CMK (cell line): ENCODE measurements at regions not wholly inside any gene's neighbourhood (a gene's known extent, or its start where the extent isn't known, plus 50 kb on each side); places are given as distances from the start of the nearest gene placed in this dataset.
A peak's percentile ranks its signal among the peaks of the same experiment; 100 is the strongest.
"Not testable (repeated sequence)": the region's sequence is repeated elsewhere in the genome, so short reads cannot be mapped to it uniquely, and the experiment has no call there.

ENCODE experiments used
- DNase-seq: peaks from one replicate; pipeline ENCODE4 v3.0.0-alpha.2; 2010; ENCODE audit warnings: low read depth

GRCh38 chr21:20108976-20109540, 889.2 kb upstream of the NCAM2 start:
- DNase-seq = peak; percentile 78

GRCh38 chr21:20110368-20110767, 887.8 kb upstream of the NCAM2 start:
- peak; percentile 57 for DNase-seq

- no peak for DNase-seq
These were observed 846.5 kb upstream of the NCAM2 start for GRCh38 chr21:20151741-20152140.

- DNase-seq = no peak
These were observed 835.0 kb upstream of the NCAM2 start for GRCh38 chr21:20163167-20163566.

GRCh38 chr21:20167059-20167458, 831.1 kb upstream of the NCAM2 start:
- no peak for DNase-seq

GRCh38 chr21:20169812-20170576, 828.2 kb upstream of the NCAM2 start:
- no peak for DNase-seq

GRCh38 chr21:20186186-20186585, 812.0 kb upstream of the NCAM2 start:
- no peak for DNase-seq

GRCh38 chr21:20187028-20187427, 811.2 kb upstream of the NCAM2 start:
- DNase-seq = no peak

- not testable (repeated sequence) for DNase-seq
These were observed 796.9 kb upstream of the NCAM2 start for GRCh38 chr21:20201323-20201722.

GRCh38 chr21:20207335-20207734, 790.9 kb upstream of the NCAM2 start:
- no peak for DNase-seq

GRCh38 chr21:20215959-20216358, 782.2 kb upstream of the NCAM2 start:
- no peak for DNase-seq

- no peak for DNase-seq
These were observed 777.6 kb upstream of the NCAM2 start for GRCh38 chr21:20220586-20220985.

- DNase-seq = not testable (repeated sequence)
These were observed 776.2 kb upstream of the NCAM2 start for GRCh38 chr21:20221981-20222380.

GRCh38 chr21:20236649-20237048, 761.6 kb upstream of the NCAM2 start:
- not testable (repeated sequence) for DNase-seq

- no peak for DNase-seq
These were observed 748.8 kb upstream of the NCAM2 start for GRCh38 chr21:20249401-20249800.

GRCh38 chr21:20250337-20250736, 747.9 kb upstream of the NCAM2 start:
- peak; percentile 42 for DNase-seq

- DNase-seq = no peak
These were observed 744.9 kb upstream of the NCAM2 start for GRCh38 chr21:20253261-20253660.

- DNase-seq = no peak
These were observed 743.2 kb upstream of the NCAM2 start for GRCh38 chr21:20254964-20255363.

GRCh38 chr21:20257052-20257740, 741.0 kb upstream of the NCAM2 start:
- DNase-seq = no peak

- DNase-seq = peak; percentile 94
These were observed 739.7 kb upstream of the NCAM2 start for GRCh38 chr21:20258542-20258941.

- no peak for DNase-seq
These were observed 739.0 kb upstream of the NCAM2 start for GRCh38 chr21:20259031-20259867.

- no peak for DNase-seq
These were observed 738.1 kb upstream of the NCAM2 start for GRCh38 chr21:20260124-20260523.
